GM10248 (cell line): ENCODE measurements at regions not wholly inside any gene's neighbourhood (a gene's known extent, or its start where the extent isn't known, plus 50 kb on each side); places are given as distances from the start of the nearest gene placed in this dataset.
"Not testable (repeated sequence)": the region's sequence is repeated elsewhere in the genome, so short reads cannot be mapped to it uniquely, and the experiment has no call there.

ENCODE experiments used
- CTCF ChIA-PET: fragments of 300-600 bp; sonication (Branson Sonifier 250); formaldehyde crosslinking; extraction: SDS; loops from one replicate; lab custom pipeline; 2021; ENCODE audit warnings: antibody characterized with exemption; lab: Yijun Ruan, JAX
- POLR2A ChIA-PET: fragments of 350-650 bp; sonication (Branson Sonifier 250); formaldehyde crosslinking; extraction: SDS; loops from one replicate; lab custom pipeline; 2020; ENCODE audit warnings: antibody characterized with exemption; lab: Yijun Ruan, JAX
- DNase-seq: peaks from one replicate; pipeline ENCODE4 v3.0.0; 2012; ENCODE audit errors: extremely low spot score
- TF ChIP-seq, protein P1 (sequence below): IDR thresholded peaks from 2 replicates; pipeline ENCODE4 v1.5.1; 2012; ENCODE audit warnings: mild to moderate bottlenecking, low read depth; ENCODE audit errors: extremely low read depth, missing control alignments, control extremely low read depth

DNA sequence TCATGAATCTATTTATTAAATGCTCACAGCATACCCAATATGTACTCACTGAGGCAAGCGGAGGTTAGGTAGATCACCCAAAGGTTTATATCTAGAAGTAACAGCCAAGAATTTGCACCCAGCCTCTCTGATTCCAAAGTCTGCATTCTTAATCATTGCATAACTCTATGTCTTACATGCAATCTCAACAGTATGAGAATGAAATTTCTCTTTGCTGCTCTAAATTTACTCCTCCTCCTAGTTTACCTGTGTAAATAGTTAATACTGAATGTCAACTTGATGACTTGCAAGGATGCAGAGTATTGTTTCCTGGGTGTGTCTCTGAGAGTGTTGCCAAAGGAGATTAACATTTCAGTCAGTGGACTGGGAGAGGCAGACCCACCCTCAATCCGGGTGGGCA lies 840.6 kb downstream of the BRINP3 start:
- no peak for DNase-seq
- CTCF ChIA-PET = no interaction called here
- POLR2A ChIA-PET = no interaction called here
- TF ChIP-seq, protein P1, sequence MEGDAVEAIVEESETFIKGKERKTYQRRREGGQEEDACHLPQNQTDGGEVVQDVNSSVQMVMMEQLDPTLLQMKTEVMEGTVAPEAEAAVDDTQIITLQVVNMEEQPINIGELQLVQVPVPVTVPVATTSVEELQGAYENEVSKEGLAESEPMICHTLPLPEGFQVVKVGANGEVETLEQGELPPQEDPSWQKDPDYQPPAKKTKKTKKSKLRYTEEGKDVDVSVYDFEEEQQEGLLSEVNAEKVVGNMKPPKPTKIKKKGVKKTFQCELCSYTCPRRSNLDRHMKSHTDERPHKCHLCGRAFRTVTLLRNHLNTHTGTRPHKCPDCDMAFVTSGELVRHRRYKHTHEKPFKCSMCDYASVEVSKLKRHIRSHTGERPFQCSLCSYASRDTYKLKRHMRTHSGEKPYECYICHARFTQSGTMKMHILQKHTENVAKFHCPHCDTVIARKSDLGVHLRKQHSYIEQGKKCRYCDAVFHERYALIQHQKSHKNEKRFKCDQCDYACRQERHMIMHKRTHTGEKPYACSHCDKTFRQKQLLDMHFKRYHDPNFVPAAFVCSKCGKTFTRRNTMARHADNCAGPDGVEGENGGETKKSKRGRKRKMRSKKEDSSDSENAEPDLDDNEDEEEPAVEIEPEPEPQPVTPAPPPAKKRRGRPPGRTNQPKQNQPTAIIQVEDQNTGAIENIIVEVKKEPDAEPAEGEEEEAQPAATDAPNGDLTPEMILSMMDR = no peak

DNA sequence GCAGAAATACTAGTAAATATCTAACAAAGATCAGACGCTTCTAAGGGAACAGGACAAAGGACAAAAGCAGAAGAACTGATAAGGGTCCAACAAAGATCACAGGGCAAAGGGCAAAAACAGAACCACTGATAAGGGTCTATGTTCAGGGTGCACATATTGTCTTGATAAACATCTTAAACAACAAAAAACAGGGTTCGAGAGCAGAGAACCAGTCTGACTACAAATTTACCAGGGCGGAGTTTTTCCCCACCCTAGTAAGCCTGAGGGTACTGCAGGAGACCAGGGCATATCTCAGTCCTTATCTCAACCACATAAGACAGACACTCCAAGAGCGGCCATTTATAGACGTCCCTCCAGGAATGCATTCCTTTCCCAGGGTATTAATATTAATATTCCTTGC lies 833.5 kb downstream of the BRINP3 start:
- DNase-seq, CTCF ChIA-PET, POLR2A ChIA-PET: not testable (repeated sequence)

DNA sequence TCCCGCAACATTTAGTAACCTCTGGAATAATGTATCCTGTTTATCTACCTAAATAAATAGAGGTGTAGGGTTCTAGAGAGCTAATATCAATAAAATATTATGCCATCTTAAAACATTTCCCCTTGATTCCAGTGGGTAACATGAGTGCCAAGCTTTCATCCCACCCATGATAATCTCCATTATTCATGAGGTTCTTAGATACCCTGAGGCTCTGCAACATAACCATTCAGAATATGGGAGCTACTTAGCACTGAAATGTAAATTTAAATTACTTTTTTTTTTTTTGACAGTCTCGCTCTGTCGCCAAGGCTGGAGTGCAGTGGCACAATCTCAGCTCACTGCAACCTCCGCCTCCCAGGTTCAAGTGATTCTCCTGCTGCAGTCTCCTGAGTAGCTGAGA lies 832.7 kb downstream of the BRINP3 start:
- ChIA-PET POLR2A (no interaction called here), CTCF (no interaction called here)
- DNase-seq = no peak

DNA sequence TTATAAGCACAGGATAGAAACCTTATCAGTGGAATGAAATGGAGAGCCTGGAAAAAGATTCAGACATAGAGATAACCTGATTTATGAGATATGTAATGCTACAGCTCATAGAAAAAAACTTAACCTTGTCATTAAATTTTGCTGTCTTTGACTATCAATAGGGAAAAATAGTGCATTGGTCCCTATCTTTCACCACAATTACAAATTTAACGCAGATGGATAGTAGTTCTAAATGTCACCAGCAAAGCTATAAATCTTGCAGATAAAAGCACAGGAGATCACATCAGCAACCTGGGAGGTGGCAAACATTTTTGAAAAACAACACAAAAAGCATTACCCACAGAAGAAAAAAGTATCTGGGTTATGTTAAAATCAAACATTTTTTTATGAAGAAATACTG lies 831.6 kb downstream of the BRINP3 start:
- ChIA-PET CTCF (no interaction called here), POLR2A (no interaction called here)
- TF ChIP-seq, protein P1 = no peak
- no peak for DNase-seq

More for the DNA sequence above, 832.7 kb downstream of the BRINP3 start:
- TF ChIP-seq, protein P1 = no peak

DNA sequence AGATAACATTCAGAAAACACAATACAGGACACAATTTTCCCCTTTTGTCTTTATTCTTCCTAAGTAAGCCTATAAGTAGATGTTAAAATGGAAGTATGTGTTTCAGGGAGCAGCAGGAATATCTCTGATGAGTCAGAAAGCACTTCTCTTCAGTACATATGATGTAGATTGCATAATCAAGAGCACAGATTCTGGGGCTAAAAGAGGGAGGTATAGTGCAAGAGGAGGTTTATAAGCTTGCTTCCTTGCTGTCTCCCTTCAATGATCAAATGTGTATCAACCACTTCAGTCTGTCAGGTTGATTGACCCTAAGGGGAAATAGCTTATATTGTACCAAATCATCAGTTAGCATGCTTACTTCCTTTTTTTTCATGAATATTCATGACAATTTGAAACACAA lies 822.8 kb downstream of the BRINP3 start:
- no peak for DNase-seq
- ChIA-PET CTCF (no interaction called here), POLR2A (no interaction called here)

DNA sequence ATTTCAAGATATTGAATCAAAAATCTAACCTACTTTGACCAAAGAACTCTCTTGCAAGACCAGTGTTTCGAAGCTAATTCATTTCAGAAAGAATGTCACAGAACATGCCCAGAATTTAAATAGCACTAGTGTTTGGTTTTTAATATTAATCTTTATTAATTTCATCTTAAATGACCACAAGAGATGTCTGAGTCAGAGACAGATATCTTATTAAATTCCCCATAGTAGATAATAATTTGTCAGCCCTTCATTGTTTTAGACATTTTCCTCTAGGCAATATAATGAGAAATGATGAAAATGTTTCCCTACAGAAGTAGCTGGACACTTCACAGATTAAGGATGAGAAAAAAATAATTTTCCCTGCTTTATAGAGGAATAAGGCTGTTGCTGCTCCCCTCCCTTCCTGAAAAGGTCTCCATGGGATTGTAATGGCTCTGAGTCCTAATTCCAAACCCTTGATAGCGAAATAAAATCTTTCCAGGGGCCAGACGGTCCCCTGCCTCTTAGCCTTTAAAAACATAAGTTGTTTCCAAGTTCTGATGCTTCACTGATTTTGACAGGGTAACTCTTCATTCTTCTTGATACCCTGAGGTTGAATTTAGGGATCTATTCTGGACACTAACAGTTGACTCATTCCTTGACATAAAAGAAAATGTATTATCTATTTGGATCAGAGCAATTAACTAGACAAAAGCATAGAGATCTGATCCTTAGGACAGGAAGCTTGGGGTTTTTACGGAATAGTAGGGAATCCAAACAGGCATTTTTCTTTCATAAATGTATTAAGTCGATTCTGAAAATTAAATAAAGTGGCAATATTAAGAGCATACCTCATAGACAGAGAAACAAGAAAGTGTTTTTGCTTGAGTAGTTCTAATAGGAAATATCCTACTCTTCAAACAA lies 820.8 kb downstream of the BRINP3 start:
- CTCF ChIA-PET = no interaction called here
- TF ChIP-seq, protein P1 = no peak

More for the DNA sequence above, 822.8 kb downstream of the BRINP3 start:
- TF ChIP-seq, protein P1 = no peak

DNA sequence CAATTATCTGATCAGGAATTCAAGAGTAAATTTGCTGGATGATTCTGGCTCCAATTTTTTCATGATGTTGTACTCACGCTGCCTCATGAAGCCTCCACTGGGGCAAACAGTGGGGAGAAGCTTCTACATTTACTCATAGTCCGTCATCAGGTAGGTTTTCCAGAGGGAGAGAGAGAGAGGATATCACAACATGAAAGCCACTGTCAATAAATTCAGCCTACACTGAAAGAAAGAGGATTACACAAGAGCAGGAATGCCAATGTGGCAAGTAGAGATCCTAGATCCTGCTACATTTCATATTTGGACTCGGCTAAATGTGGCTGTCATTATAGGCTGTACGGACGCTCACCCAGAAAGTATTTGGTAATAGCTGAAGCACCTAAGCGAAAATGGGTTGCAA lies 819.9 kb downstream of the BRINP3 start:
- TF ChIP-seq, protein P1 = no peak
- ChIA-PET POLR2A (no interaction called here), CTCF (no interaction called here)
- DNase-seq = no peak

More for the DNA sequence above, 820.8 kb downstream of the BRINP3 start:
- POLR2A ChIA-PET = no interaction called here
- no peak for DNase-seq
